Activated CD4-positive, alpha-beta T cell treated with anti-CD3 and anti-CD28 coated beads, Interleukin-2, Interleukin-6, amounts not matched to agents 100 ng/mL and 50 ng/mL, durations not matched to agents 16 hours and 8 hours (primary cell): ENCODE measurements at regions not wholly inside any gene's neighbourhood (a gene's known extent, or its start where the extent isn't known, plus 50 kb on each side); places are given as distances from the start of the nearest gene placed in this dataset.
"Not testable (repeated sequence)": the region's sequence is repeated elsewhere in the genome, so short reads cannot be mapped to it uniquely, and the experiment has no call there.

ENCODE experiments used
- DNase-seq: peaks from one replicate; pipeline ENCODE4 v3.0.0-alpha.2; 2020

DNA sequence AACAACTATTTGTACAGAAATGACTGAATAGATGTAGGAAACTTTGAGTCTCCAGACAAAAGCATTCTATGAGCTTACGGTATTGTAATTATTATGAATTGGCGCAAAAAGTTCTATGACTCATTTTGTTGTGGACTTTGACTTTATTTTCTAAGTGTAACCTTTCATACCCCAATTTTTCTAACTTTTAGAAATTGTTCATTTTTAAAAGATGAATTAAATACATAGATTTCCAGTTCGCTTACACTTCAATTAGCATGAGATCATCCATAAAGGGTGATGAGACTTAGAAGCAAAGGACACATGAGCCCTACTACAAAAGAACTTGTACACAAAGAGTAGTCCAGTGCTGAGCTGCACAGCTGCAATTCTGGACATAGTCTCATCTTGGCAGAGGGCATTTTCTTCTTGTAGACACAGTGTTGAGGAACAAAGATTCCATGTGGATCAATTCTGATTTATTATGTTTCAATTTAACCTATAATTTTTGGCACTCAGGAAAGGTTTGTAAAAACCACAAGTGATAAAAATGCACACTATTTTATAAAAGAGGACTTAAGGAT, 431.1 kb downstream of the LRRIQ3 start:
- DNase-seq, result no peak

DNA sequence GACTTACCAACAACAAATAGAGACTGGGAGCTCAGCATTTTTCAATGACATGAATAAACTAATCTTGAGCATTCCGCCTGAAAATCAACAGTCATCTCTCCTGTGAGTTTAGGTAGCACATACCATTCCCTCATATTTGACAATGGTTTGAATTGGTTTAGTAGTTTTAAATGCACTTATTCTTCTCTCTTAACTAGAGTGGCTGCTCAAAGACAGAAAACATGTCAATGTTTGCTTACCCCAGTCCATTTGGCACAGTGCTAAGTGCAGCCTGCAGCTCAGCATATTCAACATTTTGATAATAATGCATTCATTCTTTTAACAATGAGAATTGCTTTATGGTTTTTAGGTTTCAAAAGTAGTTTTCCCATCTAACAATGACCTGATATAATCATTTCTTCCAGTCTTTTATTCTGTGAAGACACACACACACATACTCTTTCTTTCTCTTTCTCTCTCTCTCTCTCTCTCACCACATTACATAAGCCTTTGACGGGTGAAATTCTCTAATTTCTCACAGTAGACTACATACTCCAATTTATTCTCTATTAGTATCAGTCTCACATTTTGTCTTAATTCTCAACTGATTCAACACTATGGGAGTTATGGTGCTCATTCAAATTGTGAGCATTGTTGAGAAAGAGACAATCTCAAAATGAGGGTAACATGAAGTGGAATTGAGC, 432.3 kb downstream of the LRRIQ3 start:
- DNase-seq, result no peak

DNA sequence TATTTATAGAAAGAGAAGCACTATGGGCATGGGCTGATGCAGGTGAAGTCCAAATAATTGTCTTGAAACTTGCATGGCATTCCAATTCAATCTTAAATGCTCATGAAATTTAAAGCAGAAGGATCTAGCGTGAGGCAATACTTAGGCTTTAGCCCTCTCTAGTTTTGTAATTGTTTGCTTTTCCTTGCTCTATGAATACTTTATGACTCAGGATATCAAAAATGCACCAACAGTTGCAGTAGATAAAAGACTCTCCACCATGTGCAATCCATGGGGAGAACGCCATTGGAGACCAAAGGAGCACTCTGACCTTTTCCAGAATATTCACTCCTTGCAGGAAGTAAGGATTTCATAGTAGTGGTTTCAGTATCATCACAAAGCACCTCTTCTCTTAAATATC, 436.4 kb downstream of the LRRIQ3 start:
- no peak for DNase-seq

DNA sequence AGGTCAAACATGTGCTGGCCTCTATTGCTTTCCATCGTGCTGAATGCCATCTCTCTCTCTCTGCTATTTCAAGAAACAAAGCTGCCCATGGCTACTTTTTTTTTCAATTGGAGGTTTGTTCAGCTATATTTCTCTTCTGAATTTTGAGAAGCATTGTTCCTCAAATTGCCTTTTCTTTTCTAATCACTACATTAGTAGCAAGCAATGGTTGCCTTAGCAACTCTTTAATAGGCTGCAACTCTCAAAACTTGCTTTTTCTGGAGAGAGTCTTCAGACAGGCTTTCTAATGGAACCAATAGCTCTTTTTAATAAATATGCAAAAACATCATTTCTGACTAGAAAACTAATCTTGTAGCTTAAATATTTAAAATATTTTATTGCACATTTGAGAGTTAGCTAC, 439.0 kb downstream of the LRRIQ3 start:
- no peak for DNase-seq

DNA sequence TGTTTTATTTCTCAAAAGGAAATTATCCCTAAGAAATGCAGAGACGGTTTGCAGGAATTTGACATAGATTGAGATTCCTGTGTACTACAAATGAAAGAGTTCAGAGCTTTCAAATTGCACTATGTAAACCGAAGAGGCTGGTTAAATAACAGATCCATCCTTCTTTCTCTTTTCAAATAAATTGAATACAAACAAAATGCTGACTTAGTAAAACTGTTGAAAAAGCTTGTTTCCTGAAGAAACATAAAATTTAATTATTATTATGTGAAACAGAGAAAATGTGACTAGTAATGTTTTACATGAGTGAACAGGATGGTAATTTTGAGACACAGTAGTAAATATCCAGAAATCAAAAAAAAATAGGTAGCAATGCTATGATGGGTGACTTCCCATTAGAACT, 441.2 kb downstream of the LRRIQ3 start:
- DNase-seq, result no peak

DNA sequence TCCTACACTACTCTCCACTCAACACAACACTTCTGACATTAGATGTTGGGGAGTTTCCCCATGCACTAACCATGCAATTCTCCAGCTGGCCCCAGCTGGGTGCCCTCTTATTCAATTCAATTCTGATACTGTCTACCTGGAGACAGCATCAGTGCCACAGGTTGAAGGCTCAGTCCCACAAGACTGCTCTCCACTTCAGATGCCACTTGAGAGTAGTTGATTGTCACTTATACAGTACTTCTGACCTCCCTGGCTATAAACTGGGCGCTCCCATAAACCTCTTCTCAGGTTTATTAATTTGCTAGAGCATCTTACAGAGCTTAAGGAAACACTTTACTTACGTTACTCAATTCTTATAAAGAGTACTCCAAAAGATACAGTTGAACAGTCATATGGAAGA, 442.3 kb downstream of the LRRIQ3 start:
- DNase-seq, result no peak

DNA sequence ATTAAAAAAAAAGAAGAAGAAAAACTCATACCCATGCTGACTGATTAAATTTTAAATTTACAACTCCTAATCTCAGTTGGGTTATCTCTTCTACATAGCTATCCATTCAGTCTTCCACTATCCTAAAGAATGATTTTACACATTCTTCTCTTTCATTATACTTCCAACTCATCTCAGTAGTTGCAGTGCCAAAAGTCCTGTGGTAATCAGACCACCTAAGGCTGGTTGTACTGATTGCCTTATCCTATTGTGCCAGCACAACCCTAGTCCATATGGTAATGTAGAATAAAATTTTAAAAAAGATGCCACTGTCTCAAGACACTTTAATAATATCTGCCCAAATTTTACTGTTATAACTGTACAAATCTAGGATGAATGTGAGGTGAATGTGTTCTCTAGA, 448.0 kb downstream of the LRRIQ3 start:
- DNase-seq, result no peak

DNA sequence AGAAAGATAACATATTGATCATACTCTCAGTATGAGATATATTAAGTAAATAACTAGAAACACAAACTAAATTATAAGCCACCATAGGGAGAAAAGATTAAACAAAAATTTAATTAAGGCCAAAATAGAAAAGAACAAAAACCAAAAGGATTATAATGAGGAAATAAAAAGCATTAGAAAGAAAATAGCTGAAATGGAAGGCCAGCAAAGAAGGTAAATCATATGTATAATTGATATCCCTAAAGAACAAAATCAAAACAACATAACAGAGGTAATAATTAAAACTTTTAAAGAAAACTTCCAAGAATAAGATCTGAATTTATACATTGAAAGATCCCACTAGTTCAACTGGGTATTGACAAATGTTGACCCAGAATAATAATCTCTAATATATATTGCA, 453.0 kb downstream of the LRRIQ3 start:
- no peak for DNase-seq

DNA sequence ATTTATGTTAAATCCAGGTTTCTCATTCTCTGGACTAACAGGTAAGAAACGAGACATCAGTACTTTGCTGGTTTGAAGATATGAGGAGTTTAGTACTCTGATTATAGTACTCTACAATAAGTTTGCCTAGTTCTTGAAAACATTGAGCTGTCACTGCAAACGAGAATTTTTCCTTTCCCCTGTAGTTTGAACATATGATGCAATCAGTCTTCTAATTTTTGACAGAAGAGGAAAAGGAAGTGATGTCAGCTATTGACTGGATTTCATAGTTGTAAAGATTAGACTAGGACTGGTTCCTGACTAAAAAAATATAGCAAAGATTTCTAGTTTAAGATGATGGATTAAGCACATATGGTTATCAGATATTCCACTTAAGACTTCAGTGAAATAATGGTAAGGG, 461.9 kb downstream of the LRRIQ3 start:
- no peak for DNase-seq

DNA sequence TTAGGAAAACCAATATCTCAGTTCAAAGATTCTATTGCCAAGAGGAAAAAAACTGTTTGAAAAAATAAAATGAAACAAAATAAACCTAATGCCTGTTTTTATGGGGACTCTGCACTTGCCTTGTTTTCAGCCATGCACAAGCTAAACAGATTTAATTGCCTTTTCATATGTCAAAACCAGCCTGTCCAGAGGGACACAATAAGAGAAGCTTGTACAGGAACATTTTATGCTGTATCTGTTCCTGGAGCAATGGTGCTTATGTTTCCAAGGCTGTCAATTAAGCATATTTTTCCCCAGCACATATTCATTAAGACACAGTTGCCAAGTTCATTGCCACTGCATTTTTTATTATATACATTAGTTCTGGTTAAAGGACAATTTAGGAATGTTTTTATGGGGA, 470.9 kb downstream of the LRRIQ3 start:
- DNase-seq, result no peak

DNA sequence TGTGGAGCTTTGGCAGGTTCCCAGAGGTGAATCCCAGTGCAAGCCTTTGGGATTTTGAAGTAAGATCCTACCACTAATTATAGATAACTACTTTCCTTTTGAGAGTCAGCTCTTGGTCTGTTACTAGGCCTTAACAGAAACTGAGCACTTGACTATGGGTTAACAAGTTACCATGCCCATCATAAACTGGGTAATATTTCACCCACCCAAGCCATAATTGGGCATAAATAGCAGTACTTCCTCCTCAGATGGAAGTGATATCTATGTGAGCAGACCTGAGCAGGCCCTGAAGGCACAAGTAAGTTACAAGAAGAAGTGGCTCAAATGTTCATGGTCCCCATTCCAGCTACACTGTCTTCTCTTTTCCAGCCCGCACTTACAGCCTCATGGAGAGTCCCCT, 475.9 kb downstream of the LRRIQ3 start:
- DNase-seq, result no peak

DNA sequence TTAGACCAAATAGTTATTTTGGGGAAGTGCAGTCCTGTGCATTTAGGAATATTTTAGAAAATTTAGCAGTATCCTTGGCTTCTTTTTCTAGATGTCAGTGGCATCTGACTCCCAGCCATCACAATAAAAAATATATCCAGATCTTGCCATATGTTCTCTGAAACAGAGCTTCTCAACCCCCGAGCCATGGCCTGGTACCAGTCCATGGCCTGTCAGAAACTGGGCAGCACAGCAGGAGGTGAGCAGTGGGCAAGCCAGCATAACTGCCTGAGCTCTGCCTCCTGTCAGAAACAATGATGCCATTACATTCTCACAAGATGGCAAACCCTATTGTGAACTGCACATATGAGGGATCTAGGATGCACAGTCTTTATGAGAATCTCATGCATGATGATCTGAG, 480.0 kb downstream of the LRRIQ3 start:
- DNase-seq, result no peak

DNA sequence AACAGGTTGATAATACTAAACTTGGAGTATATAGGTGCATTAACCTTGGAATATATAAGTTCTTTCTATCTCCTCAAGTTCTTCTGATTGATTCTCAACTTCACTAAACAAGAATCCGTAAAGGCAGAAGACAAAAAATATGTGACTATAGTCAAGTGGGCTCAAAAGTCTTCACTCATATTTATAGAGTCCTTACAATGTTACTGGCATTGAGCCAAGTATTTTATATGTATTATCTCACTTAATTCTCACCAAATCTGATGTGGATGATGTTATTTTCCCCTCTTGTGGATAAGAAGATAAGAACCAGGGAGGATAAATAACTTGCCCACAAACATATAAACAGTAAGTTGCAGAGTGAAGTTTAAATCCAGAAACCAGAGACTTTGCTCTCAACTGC, 486.9 kb downstream of the LRRIQ3 start:
- no peak for DNase-seq

DNA sequence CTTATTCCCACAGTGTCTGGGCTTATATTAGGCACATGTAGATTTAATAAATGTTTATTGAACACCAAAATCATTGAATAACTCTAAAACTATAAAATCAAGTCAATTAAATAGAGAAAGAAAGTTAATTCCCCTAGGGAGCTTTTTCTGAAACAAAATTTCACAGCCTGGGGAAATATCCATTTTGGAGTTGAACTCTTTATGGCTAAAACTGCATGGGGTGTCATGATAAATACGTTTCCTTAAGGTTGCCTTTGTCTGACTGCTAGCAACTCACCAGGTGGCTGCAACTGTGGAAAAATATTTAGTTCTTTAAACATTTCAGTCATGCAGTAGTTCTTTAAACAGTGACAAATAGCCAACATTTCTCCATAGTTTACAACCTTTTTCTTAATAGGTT, 496.1 kb downstream of the LRRIQ3 start:
- DNase-seq, result no peak

DNA sequence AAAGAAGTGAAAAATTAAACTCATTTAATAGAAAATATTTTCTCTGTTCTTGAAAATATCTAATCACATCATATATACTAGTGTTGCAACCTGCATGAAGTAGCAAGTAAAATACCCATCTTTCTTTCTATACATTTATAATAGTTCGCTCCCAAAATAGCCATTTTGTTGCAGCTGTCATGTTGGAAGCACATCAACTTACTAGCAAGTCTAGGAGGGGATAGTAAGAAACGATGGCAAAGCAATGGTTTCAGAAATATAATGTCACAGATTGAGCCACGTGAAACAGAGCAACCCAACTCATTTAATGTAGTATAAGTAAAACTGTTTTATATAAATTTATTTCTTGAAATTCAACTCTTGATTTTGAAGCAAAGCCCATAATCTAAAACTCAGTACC, 521.8 kb downstream of the LRRIQ3 start:
- no peak for DNase-seq

DNA sequence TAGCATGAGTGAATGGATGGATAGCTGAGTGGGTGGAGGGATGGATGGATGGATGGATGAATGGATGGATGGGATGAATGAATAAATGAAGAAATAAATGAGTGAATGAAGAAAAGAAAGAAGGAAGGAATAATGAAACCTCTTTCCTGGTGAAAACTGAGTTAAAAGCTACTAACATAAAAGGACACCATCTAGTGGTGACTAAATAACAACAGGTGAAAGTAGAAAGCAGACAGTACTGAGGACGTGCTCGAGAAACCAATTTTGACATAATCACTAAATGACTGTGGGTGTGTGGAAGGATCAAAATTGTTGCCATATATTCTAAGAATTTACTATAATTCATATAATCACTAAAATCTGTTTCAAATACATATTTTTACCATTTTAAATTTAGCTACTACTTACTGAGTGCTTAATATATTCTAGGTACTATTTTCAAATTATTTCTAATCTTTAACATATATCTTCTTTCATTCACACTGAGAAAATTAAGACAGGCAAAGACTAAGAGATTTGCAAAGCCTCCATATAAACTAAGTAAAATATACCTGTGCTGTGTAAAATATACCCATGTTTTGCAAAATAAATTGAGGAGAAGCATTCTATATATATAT, 522.9 kb downstream of the LRRIQ3 start:
- peak; percentile 0 for DNase-seq

DNA sequence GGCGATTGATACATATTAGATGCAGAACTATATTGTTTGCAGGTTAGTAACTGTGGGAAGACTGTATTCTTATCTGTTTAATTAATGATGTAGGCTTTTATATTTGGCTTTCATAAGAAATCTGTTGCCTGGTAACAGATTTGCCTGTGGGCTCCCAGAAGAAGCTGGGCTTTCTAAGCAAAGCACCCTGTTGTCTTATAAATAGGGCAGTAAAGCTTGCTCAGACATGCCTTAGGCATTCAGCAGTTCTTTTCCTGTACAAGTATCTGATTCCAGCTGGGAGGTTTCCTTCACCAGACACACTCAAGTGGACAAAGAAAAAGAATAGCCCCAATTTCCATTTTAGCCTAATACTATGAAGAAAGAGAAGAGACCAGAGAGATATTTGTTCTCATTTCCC, 524.0 kb downstream of the LRRIQ3 start:
- DNase-seq, result no peak

DNA sequence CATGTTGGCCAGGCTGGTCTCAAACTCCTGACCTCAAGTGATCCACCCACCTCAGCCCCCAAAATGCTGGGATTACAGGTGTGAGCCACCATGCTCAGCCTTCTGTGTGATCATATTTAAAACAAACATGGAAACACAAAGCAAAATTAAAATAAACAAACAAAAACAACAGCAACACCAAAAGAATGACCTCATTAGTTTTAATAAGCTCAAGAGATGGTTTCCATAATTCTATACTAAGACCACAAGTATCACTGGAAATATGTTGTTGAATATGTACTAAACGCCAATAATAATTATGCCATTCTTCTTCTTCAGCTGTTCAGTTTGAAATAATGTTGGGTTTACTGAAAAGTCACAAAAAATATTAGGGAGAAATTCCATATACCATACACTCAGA, 526.4 kb downstream of the LRRIQ3 start:
- DNase-seq, result no peak

DNA sequence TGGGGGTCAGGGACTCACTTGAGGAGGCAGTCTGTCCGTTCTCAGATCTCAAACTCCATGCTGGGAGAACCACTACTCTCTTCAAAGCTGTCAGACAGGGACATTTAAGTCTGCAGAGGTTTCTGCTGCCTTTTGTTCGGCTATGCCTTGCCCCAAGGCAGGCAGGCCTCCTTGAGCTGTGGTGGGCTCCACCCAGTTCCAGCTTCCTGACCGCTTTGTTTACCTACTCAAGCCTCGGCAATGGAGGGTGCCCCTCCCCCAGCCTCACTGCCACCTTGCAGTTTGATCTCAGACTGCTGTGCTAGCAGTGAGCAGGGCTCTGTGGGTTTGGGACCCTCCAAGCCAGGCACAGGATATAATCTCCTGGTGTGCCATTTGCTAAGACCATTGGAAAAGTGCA, 530.0 kb downstream of the LRRIQ3 start:
- not testable (repeated sequence) for DNase-seq

DNA sequence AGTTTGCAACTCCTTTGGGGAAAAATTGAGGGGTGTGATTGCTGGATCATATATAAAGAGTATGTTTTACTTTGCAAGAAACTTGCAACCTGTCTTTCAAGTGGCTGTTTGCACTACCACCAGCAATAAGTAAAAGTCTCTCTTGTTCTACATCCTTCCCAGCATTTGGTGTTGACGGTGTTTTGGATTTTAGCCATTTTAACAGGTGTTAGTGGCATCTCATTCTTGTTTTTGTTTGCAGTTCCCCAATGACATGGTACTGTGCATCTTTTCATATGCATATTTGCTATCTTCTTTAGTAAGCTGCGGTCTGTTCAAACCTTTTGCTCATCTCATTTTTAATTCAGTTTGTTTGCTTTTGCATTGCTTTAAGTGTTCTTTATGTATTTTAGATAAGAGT, 535.5 kb downstream of the LRRIQ3 start:
- no peak for DNase-seq

DNA sequence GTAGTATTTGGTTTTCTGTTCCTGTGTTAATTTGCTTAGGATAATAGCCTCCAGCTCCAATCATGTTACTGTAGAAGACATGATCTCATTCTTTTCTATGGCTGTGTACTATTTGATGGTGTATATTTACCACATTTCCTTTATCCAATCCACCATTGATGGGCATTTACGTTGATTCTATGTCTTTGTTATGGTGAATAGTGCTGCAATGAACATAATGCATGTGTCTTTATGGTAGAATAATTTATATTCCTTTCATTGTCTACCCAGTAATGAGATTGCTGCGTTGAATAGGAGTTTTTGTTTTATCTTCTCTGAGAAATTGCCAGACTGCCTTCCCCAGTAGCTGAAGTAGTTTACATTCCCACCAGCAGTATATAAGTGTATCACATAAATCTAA, 538.8 kb downstream of the LRRIQ3 start:
- no peak for DNase-seq

DNA sequence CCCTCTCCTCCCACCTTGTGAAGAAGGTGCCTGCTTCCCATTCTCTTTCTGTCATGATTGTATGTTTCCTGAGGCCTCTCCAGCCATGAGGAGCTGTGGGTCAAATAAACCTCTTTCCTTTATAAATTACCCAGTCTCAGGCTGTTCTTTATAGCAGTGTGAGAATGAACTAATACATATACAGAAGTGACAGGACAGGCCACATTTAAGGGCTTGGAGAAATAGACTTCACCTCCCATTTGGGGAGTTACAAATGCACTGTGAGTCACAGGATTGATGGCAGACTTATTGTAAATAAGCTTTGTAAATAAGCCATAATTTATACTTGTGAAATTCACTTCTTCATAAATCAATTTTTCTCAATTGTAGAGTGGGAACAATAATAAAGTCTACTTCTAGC, 543.3 kb downstream of the LRRIQ3 start:
- no peak for DNase-seq

DNA sequence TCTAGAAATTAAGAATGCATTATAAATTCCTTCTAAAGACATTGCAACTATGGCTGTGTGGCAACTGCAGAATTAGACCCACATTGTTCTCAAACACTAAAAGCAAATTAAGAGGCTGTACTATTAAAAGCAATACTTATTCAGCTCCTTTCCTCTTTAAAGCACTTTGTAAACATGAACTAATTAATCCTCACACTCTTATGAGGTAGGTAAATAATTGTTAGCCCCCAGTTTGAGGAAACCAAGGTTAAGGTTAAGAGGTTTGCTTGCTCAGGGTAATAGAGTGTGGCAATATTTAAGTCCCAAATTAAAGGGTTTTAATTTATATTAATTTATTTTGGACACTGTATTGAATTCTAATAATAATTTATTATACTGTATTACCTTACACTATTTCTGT, 553.8 kb downstream of the LRRIQ3 start:
- no peak for DNase-seq

DNA sequence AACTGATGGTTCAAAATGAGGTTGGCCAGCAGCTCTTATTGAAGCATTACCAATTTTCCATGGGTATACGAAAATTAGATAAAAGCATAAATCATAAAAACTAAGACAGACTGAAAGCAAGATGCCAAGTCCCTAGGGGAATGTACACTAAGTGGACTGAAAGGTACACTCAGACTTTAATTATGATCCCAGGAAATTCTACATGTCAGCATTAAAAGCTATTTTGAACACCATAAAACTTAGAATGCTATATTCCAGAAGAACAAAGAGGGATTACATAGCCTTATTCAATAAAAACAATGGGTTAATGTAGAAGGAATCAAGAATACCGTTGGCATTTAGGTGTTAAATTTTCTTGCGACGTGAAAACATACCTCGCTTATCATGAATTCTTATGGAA, 558.5 kb downstream of the LRRIQ3 start:
- no peak for DNase-seq

DNA sequence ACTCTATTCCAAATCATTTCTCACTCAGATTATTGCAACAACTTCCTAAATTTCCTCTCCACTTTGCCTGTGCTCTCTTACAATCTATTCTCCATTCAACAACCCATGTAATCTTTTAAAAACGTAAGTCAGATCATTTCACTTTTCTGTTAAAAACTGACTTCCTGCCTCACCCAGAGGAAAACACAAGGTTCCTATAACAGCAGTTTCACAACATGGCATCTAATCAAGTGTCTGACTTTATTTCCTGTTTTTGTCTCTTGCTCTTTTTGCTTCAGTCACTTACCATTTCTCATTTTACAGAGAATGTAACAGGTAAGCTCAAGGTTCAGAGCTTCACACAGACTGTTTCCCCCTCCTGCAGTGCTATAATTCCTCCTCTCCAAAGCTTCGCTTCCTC, 560.7 kb downstream of the LRRIQ3 start:
- no peak for DNase-seq
